BJ (cell line): ENCODE measurements at regions not wholly inside any gene's neighbourhood (a gene's known extent, or its start where the extent isn't known, plus 50 kb on each side); places are given as distances from the start of the nearest gene placed in this dataset.

Source experiments
- CTCF ChIA-PET: fragments of 350-600 bp; formaldehyde crosslinking; extraction: SDS; loops from one replicate; lab custom pipeline; 2021; ENCODE audit warnings: antibody characterized with exemption, inconsistent platforms; lab: Yijun Ruan, JAX
- POLR2A ChIA-PET: fragments of 300-600 bp; sonication (Branson Sonifier 250); formaldehyde crosslinking; extraction: SDS; loops from one replicate; lab custom pipeline; 2021; ENCODE audit warnings: antibody characterized with exemption; lab: Charles Lee
- DNase-seq: peaks from one replicate; pipeline ENCODE4 v3.0.0-alpha.2; 2011; ENCODE audit warnings: low read depth
- H3K27me3 ChIP-seq: 2 replicates; pipeline ENCODE4 v1.6.0; 2011; ENCODE audit warnings: low read length; ENCODE audit not compliant: control insufficient read depth, insufficient read depth
- H3K36me3 ChIP-seq: 2 replicates; pipeline ENCODE4 v1.5.1; 2011; ENCODE audit warnings: low read length; ENCODE audit not compliant: control insufficient read depth, insufficient read depth
- H3K4me3 ChIP-seq: 2 replicates; pipeline ENCODE4 v1.5.1; 2011; ENCODE audit warnings: low read depth, mild to moderate bottlenecking, control low read depth, low read length
- TF ChIP-seq, protein P1 (sequence below): IDR thresholded peaks from 2 replicates; pipeline ENCODE4 v1.5.1; 2011; ENCODE audit warnings: low read depth, mild to moderate bottlenecking, control low read depth, inconsistent platforms, low read length, moderate library complexity; ENCODE audit not compliant: insufficient read depth

DNA sequence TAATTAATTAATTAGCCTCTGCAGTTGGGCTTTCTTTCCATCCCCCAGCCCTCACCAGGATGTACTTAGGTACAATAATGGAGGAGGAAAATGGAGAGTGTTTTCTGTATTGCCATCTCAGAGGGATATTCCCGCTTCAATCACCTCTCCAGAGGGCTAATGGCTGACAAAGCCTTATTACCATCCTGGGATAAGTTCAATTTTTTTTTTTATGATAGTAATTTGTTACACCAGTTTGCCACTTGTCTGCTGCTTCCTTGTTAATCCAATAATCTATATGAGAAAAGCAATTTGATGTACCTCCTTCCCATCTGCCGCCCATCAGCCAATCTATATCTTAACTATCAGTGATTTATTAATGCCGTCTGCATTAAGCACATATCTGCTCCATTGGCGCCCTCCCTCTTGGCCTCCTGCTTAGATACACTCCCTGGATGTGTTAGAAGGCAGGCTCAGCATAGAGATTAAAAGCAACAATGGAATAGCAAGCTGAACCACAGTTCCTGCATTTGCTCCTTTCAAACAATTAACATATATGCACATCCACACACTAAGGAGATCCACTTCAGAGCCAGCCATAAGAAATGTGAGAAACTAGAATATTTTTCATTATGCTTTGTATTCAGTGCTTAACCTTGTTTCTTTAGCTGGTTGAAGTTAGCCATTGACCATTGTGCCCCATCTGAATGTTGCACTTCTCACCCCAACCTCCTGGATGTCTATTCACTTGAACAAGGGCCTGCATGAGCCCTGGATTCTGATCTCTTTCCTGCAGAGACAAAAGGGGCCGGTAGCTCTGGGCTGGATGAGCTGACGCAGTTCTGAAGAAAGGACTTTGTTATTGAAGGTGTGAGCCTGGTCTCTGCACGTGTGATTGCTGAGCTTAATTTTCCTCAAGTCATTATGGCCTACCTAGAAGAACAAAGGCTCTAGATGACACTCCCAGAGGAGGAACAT lies 237.3 kb upstream of the GAP43 start:
- ChIA-PET POLR2A (no interaction called here), CTCF (interaction anchor here (1.0 to 1.3 kb wide), 2 partner anchors 9 to 49 kb away, joined by 3 read pairs; no protein-coding TSS in a partner anchor)
- Histone ChIP-seq H3K36me3 (no peaks in the 10 kb centered on the region), H3K27me3 (no peaks in the 10 kb centered on the region), H3K4me3 (no peak overlapping the region)
- TF ChIP-seq, protein P1, sequence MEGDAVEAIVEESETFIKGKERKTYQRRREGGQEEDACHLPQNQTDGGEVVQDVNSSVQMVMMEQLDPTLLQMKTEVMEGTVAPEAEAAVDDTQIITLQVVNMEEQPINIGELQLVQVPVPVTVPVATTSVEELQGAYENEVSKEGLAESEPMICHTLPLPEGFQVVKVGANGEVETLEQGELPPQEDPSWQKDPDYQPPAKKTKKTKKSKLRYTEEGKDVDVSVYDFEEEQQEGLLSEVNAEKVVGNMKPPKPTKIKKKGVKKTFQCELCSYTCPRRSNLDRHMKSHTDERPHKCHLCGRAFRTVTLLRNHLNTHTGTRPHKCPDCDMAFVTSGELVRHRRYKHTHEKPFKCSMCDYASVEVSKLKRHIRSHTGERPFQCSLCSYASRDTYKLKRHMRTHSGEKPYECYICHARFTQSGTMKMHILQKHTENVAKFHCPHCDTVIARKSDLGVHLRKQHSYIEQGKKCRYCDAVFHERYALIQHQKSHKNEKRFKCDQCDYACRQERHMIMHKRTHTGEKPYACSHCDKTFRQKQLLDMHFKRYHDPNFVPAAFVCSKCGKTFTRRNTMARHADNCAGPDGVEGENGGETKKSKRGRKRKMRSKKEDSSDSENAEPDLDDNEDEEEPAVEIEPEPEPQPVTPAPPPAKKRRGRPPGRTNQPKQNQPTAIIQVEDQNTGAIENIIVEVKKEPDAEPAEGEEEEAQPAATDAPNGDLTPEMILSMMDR: no peak
- no peak for DNase-seq

DNA sequence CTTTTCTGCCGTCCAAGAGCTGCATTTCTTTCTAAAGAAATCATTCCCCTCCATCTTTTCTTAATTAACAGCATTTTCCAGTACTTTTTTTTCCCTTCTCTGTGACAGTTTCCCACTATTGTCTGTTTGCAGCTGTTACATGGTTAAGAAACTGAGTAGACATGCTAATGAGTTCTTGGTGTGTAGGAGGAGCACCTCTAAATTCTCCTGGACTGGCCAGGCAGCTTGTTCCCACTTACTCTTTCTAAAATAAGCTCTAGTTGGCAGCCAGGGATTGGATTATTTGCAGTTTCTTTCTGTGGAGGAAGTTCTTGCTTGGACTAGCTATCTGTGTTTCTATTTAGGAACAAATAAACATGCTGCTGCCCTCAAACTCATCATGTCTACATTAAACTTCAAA lies 235.1 kb upstream of the GAP43 start:
- H3K27me3 ChIP-seq: no peaks in the 10 kb centered on the region
- ChIA-PET POLR2A (interaction anchor here (0.6 kb wide), 1 partner anchor 14 kb away, joined by 3 read pairs; no protein-coding TSS in a partner anchor), CTCF (interaction anchor here (1.8 to 2.0 kb wide), 2 partner anchors 8 to 13 kb away, joined by 4 to 5 read pairs; no protein-coding TSS in a partner anchor)
- no peak overlapping the region for H3K4me3 ChIP-seq
- H3K36me3 ChIP-seq: no peaks in the 10 kb centered on the region
- TF ChIP-seq, protein P1: no peak
- DNase-seq: no peak

GRCh38 chr3:115388811-115389210 lies 234.5 kb upstream of the GAP43 start:
- TF ChIP-seq, protein P1: no peak
- Histone ChIP-seq H3K36me3 (no peaks in the 10 kb centered on the region), H3K4me3 (no peak overlapping the region), H3K27me3 (no peaks in the 10 kb centered on the region)
- ChIA-PET POLR2A (no interaction called here), CTCF (interaction anchor here (0.5 to 2.0 kb wide), 3 partner anchors 9 to 135 kb away, joined by 3 to 5 read pairs (median 4); no protein-coding TSS in a partner anchor)
- no peak for DNase-seq

- TF ChIP-seq, protein P1: no peak
- DNase-seq: no peak
- no peaks in the 10 kb centered on the region for H3K27me3 ChIP-seq
- ChIA-PET POLR2A (no interaction called here), CTCF (no interaction called here)
- H3K4me3 ChIP-seq: no peak overlapping the region
- H3K36me3 ChIP-seq: no peaks in the 10 kb centered on the region
Observed at GRCh38 chr3:115396801-115397200, 226.5 kb upstream of the GAP43 start.

GRCh38 chr3:115397433-115397832 lies 225.9 kb upstream of the GAP43 start:
- H3K4me3 ChIP-seq: no peak overlapping the region
- POLR2A ChIA-PET: no interaction called here
- H3K27me3 ChIP-seq: no peaks in the 10 kb centered on the region
- TF ChIP-seq, protein P1: no peak
- no peak for DNase-seq
- CTCF ChIA-PET: interaction anchor here (0.6 kb wide), 2 partner anchors 34 to 873 kb away, joined by 3 to 4 read pairs; no protein-coding TSS in a partner anchor
- no peaks in the 10 kb centered on the region for H3K36me3 ChIP-seq
